Amniotic epithelial cell (primary cell): ENCODE measurements at regions not wholly inside any gene's neighbourhood (a gene's known extent, or its start where the extent isn't known, plus 50 kb on each side); places are given as distances from the start of the nearest gene placed in this dataset.
A peak's percentile ranks its signal among the peaks of the same experiment; 100 is the strongest.

Source experiments
- DNase-seq: peaks from one replicate; pipeline ENCODE4 v3.0.0-alpha.2; 2010; ENCODE audit warnings: low read depth

DNA sequence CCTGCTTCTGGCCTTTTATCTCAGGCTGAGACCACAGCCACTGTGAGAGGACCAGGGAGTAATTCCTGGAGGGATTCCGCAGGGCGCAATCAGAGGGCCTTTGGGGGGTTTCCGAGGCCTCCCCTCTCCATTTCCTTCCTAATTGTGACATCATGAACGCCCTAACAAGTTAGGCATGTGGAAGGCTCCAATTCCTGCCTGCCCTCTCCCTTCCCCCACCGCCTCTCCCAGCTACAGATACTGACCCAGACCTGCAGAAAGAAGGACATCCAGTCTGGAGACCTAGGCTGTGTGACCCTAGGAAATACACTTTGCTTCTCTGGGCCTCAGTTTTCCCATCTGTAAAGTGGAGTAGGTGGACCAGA is 637.9 kb downstream of the MED13L start:
- no peak for DNase-seq

DNA sequence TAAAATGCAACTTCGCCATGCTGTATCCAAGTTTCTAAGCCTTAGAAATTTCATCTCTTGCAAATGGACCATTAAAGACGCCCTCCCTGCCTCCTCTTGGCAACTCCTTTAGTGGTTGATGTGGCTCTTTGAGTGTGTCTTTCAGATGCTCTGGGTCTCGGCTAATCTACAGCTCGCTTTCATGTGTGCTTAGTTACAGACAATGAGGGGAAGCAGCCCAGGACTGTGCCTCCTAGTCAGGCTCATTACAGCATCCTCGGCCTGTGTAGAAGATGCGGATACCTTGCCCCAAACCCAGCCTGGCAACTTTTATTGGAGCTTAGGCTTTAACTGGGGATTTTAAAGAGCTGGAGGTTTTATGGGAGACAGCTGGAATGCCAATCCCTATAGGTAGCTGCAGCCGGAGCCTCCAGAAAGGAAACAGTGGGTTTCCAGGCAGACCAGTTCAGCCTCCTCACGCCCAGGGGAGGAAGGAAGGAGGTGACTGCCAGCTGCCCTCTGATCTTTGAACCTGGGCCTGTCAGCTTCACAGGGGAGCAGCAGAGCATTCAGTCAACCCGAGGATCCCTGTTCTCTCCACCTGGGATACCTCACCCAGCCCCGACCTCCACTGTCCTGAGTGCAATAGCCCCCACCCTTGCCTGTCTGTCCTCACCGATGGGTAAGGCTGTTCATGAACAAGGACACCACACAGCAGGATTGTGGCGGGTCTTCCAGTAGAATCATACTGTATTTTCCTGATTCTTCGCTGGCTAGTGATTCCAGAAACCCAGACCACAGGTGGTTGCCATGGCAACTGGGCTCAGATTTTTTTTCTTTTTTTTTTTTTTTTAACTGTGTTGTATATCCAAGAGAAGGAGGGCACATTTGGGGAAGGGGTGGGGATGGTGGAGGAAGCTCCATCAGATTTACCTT is 638.5 kb downstream of the MED13L start:
- no peak for DNase-seq

- peak; percentile 63 for DNase-seq
Measured at GRCh38 chr12:115636546-115636945, 640.9 kb downstream of the MED13L start.

GRCh38 chr12:115632308-115632707 is 645.2 kb downstream of the MED13L start:
- DNase-seq: no peak

DNA sequence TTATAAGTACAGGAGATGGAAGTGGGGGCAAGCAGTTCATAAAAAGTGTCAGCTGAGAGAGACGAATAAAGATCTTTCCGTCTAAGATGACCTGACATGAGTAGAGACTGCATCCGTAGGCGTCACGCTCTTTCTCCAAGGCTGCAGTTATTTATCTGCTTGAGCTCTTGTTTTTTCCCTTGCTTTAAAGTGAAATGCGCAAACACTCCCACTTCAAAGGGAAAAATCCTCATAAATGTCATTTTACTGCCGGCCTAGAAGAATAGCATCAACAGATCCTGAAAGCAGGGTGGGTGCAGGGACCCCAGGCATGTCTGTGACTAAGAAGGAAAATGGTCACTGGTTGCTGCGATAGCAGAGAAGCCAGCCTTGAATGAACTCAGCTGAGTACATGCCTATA is 647.4 kb downstream of the MED13L start:
- no peak for DNase-seq

DNA sequence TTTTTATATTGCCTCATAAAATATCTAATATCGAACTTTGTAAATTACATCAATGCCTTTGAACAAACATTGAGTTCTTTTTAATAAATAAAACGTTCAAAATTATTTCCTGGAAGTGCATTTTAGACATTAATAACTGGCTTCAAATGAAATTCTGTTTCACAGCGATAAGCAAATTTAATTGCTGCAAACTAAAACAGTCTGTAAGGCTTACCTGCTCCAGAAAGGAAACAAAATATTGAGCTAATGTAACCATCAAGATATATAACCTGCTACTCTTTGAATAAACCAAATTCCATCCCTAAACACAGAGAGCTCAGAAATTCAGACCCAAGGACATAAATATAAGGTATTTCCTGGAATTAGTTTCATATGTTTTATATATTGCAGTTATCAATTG is 651.3 kb downstream of the MED13L start:
- no peak for DNase-seq

- DNase-seq: no peak
Measured at GRCh38 chr12:115623764-115624334, 653.6 kb downstream of the MED13L start.

- DNase-seq: no peak
Measured at GRCh38 chr12:115623275-115623674, 654.2 kb downstream of the MED13L start.

DNA sequence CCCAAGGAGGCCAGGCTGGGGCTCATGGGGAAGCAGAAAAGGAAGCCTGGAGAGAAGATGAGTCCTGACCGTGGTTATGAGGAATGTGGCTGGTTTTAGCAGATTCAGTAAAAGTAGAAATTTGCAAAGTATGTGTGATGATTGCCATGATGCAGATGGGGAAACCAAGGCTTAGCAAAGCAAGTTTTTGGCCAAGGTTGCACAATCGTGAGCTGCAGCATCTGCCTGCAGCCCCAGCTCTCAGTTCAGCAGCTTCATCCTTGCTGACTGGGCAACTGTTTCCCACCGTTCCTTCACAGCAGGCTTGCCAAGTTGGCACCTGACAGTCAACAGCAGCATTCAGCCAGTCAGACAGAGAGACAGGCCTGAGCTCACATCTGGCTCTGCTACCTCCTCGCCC is 656.7 kb downstream of the MED13L start:
- peak; percentile 27 for DNase-seq

DNA sequence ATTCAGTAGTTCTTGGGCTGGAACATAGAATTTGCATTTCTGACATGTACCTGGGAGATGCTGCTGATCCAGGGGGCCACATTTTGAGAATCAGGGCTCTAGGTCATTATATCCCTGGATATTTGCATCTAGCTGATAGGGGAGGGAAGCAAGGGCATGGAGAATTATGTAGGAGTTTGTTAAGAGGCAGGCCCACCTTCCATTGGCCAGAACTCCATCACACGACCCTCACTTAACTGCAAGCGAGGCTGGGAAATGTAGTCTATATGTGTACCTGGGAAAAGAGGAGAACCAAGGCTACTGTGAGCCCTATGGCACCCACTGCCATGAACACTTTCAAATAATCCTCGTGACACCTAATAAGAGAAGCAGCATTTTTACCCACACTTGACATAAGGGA is 657.6 kb downstream of the MED13L start:
- no peak for DNase-seq

- no peak for DNase-seq
Measured at GRCh38 chr12:115619061-115619460, 658.4 kb downstream of the MED13L start.

DNA sequence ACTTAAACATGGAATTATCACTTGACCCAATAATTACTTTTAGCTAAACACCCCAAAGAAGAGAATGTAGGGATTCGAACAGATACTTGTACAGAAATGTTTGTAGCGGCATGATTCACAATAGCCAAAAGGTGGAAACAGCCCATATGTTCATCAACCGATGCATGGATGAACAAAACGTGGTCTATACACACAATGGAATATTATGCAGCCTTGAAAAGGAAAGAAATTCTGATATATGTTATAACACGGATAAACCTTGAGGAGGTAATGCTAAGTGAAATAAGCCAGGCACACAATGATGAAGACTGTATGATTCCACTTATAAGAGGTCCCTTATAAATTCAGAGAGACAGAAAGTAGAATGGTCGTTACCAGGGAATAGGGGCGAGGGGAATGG is 659.4 kb downstream of the MED13L start:
- DNase-seq: no peak

DNA sequence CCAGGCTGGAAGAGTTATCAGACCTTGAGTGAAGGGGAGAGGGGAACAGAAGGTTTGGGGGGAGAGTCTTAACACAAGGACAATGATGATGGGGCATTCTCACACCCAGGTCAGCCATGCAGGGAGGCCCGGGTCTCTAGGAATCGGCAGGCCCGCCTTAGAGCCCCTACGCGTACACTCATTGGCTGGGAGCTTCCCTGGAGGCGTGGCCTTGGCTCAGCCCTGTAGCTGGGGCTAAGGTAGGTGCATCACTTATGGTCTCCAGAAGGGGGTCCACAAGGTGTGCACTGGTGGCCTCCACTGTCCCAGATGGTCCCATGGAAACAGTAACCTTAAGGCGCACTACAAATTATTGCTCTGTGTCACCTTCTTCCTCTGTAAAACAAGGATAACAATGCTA is 660.1 kb downstream of the MED13L start:
- DNase-seq: no peak

DNA sequence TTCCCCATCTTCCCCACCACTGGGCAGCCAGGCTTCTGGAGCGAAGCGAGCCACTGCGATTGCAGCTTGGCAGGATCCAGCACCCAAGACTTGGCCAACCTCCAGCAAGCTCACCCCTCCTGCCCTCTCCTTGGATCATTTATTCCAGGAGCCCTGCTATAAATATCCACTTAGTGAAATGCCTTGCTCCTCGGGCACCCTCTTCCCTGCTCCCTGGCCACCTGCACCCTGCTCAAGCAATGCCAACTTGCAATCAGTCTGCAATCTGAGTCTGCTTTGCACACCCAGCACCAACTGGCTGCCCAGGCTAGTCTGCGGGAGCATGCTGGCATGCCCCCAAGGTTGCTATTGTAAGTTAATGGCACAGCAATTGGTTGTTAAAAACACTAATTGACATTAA is 666.0 kb downstream of the MED13L start:
- DNase-seq: no peak

DNA sequence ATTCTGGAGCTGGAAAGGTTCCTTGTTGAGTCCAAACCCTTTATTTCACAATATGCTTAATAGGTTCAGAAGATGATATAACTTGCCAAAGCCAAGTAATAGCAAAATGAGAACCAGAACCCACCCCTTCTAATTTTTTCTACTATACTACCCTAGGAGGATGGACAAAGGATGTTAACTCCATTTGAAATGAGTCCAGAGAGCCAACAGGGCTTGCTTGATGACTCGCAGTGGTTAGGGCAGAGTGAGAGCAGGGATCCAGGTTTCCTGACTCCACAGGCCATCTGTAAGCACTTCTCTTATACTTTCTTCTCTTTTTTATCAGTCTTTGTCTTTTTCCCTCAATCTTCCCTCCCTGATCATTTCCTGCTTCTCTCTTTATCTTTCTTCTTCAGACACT is 668.1 kb downstream of the MED13L start:
- DNase-seq: peak; percentile 42

GRCh38 chr12:115606040-115606439 is 671.5 kb downstream of the MED13L start:
- no peak for DNase-seq

GRCh38 chr12:115598871-115599811 is 678.4 kb downstream of the MED13L start:
- DNase-seq: peak; percentile 17

DNA sequence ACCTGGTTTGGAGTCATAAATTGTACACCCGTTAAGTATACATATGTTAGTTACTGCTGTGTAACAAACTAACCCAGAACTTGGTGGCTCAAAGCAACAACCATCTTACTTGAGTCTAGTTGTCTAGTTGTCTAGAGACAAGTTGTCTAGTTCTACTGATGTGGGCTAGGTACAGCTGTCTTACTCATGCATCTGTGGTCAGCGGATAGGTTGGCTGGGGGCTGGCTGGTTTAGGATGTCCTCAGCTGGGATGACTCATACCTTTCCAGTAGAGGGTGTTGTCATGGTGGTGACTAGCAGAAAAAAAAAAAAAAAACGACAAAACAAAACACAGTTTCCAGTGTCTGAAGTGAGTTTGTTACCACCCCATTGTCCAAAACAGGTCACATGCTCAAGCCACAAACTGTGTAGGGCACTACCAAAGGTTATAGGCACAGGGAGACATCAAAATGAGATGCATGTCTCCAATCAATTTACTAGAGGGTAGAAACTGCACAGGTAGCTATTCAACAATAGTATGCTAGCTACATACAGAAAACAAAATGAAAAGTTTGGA is 680.3 kb downstream of the MED13L start:
- DNase-seq: peak; percentile 79

- DNase-seq: no peak
Measured at GRCh38 chr12:115588131-115588530, 689.4 kb downstream of the MED13L start.

DNA sequence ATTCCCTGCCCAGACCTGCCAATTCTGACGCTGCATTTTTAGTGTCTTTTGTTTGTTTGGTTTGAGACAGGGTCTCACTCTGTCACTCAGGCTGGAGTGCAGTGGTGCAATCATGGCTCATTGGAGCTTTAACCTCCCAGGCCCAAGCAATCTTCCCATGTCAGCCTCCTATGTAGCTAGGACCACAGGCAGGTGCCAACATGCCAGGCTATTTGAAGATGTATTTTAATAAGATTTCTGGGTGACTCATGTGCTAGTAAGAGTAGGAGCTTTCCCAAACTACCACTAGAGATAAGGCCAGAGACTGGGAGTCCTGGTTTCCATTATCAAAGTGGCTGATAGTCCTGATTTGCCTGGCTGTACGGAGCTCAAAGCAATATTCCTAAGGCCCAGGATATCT is 693.3 kb downstream of the MED13L start:
- DNase-seq: peak; percentile 47

- no peak for DNase-seq
Measured at GRCh38 chr12:115583591-115583990, 693.9 kb downstream of the MED13L start.

DNA sequence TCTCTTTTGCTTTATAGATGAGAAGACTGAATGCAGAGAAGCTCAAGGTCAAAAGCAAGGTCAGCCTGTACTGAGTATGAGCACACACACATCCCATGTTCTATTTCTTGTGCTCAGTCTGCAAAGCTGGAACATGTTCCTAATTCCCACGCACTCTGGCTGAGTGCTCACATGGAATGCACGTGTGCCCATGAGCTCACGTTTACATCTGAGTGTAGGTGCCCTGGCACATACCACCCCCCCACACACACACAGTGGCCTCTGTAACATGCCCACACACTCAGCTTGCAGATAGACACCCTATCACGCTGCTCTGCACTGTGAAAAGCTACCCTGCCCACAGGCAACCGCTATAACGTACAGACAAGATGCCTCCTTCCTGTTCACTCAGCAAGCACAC is 700.1 kb downstream of the MED13L start:
- DNase-seq: no peak
